Naive B cell (primary cell): ENCODE measurements at regions not wholly inside any gene's neighbourhood (a gene's known extent, or its start where the extent isn't known, plus 50 kb on each side); places are given as distances from the start of the nearest gene placed in this dataset.
"Not testable (repeated sequence)": the region's sequence is repeated elsewhere in the genome, so short reads cannot be mapped to it uniquely, and the experiment has no call there.

Source experiments
- ATAC-seq, 2 donors: fragments of 150-1000 bp; cut with Tn5 transposase; 2 replicates each; pipeline ENCODE4 v1.10.0; 2021; ENCODE audit warnings: low read depth in 2 of 2, mild to moderate bottlenecking in 2 of 2, moderate library complexity in 2 of 2
- DNase-seq: peaks from one replicate; pipeline ENCODE4 v3.0.0; 2022
- H3K27ac Mint-ChIP-seq, 6 donors: one replicate each; pipeline ENCODE4 v1.8.0; 2020 to 2022; ENCODE audit warnings: mild to moderate bottlenecking in 6 of 6, mixed read lengths in 6 of 6, moderate library complexity in 5 of 6, inconsistent platforms in 2 of 6
- H3K27me3 Mint-ChIP-seq, 3 donors: one replicate each; pipeline ENCODE4 v1.8.0; 2021 to 2022; ENCODE audit warnings: mixed read lengths in 3 of 3, mild to moderate bottlenecking in 1 of 3
- H3K36me3 Mint-ChIP-seq, 2 donors: one replicate each; pipeline ENCODE4 v1.8.0; 2020 to 2022; ENCODE audit warnings: mixed read lengths in 2 of 2, inconsistent platforms in 1 of 2, mild to moderate bottlenecking in 1 of 2
- H3K4me1 Mint-ChIP-seq, 3 donors: one replicate each; pipeline ENCODE4 v1.8.0; 2020 to 2022; ENCODE audit warnings: mixed read lengths in 3 of 3, inconsistent platforms in 1 of 3, mild to moderate bottlenecking in 1 of 3, moderate library complexity in 1 of 3
- H3K4me3 Mint-ChIP-seq, 8 donors: one replicate each; pipeline ENCODE4 v1.8.0; 2020 to 2022; ENCODE audit warnings: mild to moderate bottlenecking in 8 of 8, mixed read lengths in 8 of 8, moderate library complexity in 8 of 8, inconsistent platforms in 2 of 8
- H3K9me3 Mint-ChIP-seq, 7 donors: one replicate each; pipeline ENCODE4 v1.8.0; 2020 to 2022; ENCODE audit warnings: mixed read lengths in 7 of 7, mild to moderate bottlenecking in 5 of 7, inconsistent platforms in 2 of 7, moderate library complexity in 1 of 7

DNA sequence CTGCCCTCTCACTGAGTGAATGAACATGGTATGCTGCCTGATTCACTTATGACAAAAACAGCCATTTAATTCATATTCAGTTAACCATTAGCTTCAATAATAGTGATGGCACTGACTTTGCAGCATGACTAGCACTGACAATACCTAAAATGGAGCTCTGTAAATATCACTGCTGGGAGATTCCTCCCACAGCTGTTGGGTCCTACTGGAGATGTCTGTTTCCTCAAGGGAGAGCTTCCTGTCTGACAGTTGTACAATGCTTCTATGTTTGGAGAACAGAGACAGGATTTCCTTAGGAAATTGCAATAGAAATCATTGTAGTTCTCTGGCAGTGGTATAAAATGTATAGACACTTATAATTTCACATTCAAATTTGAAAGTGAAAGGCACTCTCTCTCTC lies 695.9 kb upstream of the CDH8 start:
- H3K4me3 Mint-ChIP-seq, result no peak overlapping the region
- ATAC-seq, result no peak
- H3K36me3 Mint-ChIP-seq, result no peaks in the 10 kb centered on the region
- no peaks in the 10 kb centered on the region for H3K4me1 Mint-ChIP-seq
- DNase-seq, result no peak
- no peaks in the 10 kb centered on the region for H3K27me3 Mint-ChIP-seq
- peaks cover 0 to 8% (median 3%) of the 10 kb centered on the region in 7 donors for H3K9me3 Mint-ChIP-seq
- H3K27ac Mint-ChIP-seq, result no peak overlapping the region

DNA sequence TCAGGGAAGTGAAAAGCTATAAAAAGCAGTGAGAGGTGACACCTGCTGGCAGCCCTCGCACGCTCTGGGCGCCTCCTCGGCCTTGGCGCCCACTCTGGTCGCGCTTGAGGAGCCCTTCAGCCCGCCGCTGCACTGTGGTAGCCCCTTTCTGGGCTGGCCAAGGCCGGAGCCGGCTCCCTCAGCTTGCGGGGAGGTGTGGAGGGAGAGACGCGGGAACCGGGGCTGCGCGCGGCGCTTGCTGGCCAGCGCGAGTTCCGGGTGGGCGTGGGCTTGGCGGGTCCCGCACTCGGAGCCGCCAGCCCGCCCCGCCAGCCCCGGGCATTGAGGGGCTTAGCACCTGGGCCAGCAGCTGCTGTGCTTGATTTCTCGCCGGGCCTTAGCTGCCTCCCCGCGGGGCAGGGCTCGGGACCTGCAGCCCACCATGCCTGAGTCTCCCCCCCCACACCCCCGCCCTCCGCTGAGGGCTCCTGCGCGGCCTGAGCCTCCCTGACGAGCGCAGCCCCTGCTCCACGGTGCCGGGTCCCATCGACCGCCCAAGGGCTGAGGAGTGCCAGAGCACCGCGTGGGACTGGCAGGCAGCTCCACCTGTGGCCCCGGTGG lies 688.5 kb upstream of the CDH8 start:
- not testable (repeated sequence) for H3K4me1 Mint-ChIP-seq, H3K27ac Mint-ChIP-seq, H3K36me3 Mint-ChIP-seq, ATAC-seq, H3K27me3 Mint-ChIP-seq, DNase-seq, H3K4me3 Mint-ChIP-seq
- peaks cover 4 to 19% (median 9%) of the 10 kb centered on the region in 7 donors for H3K9me3 Mint-ChIP-seq

DNA sequence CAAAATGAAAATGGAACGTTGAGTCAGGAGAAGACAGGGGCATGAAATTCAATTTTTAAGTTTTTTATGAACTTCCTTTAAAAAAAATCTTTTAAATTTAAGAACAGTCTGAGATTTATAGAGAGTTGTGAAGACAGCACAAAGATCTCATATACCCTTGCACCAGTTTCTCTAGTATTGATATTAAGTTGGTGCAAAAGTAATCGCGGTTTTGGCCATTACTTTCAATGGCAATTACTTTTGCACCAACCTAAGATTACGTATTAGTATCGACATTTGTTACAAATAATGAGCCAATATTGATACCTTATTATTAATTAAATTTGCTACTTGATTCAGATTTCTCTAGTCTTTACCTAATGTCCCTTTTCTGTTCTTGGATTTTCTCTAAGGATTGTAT lies 684.4 kb upstream of the CDH8 start:
- ATAC-seq (no peak), DNase-seq (no peak)
- Mint-ChIP-seq H3K27me3 (no peaks in the 10 kb centered on the region), H3K27ac (no peak overlapping the region), H3K4me1 (no peaks in the 10 kb centered on the region), H3K9me3 (peaks cover 4 to 19% (median 9%) of the 10 kb centered on the region in 7 donors), H3K4me3 (no peak overlapping the region), H3K36me3 (no peaks in the 10 kb centered on the region)

DNA sequence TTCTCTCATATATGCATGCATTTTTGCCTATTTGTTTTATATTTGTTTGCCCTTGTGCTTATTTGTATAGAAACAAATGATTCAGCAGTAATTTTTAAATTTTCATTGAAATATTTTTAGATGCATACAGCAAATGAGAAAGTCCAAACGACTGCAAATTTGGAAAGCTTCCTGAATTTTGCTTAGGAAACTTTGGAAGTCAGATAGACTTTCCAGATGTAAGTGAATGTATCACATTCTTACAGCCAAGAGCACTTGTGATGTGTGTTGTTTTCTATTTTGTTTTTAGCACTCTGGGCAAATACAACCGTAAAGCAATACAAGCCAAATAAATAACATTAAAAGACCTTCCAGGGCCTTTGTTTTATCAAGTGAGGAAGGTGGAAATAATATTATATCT lies 680.8 kb upstream of the CDH8 start:
- Mint-ChIP-seq H3K4me1 (no peaks in the 10 kb centered on the region), H3K27me3 (no peaks in the 10 kb centered on the region), H3K9me3 (peaks cover 0 to 18% (median 5%) of the 10 kb centered on the region in 7 donors), H3K36me3 (no peaks in the 10 kb centered on the region), H3K27ac (no peak overlapping the region), H3K4me3 (no peak overlapping the region)
- ATAC-seq (no peak), DNase-seq (no peak)

DNA sequence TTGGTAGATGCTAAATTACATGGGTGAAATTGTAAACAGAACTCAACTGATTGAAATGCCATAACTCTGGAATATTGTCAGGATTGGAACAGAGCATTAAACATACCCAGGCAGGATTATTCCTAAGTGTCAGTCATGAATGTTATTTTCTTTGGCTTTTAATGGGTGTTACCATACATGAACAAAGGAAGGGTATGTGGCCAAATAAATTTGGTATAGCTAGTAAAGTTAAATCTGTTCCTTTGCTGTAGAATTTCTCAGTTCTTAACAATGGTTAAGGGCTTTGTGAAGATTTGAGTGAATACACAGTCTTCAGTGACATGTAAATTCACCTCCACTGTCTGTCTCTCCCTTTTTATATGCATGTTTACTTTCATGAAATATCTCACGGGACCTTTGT lies 679.5 kb upstream of the CDH8 start:
- ATAC-seq (no peak), DNase-seq (no peak)
- H3K27me3 Mint-ChIP-seq, result no peaks in the 10 kb centered on the region
- peaks cover 0 to 18% (median 5%) of the 10 kb centered on the region in 7 donors for H3K9me3 Mint-ChIP-seq
- H3K4me3 Mint-ChIP-seq, result no peak overlapping the region
- H3K4me1 Mint-ChIP-seq, result no peaks in the 10 kb centered on the region
- H3K27ac Mint-ChIP-seq, result no peak overlapping the region
- H3K36me3 Mint-ChIP-seq, result no peaks in the 10 kb centered on the region

DNA sequence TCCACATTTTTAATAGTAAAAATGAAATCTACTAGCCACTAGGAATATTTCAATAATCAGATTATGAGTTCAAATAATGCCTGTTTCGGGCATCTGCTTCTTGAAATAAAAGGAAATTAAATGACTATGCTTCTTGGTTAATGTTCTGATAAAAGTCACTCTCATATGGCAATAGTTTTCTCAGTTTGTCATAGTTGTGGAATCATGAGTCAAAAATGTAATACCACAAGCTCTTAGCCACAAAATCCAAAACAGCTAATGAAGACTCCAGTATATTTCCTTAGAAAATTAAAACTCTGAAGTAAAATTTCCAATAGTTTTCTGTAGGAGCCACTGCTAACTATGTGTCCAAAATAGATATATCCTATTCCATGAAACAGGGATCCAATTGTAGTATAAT lies 676.3 kb upstream of the CDH8 start:
- no peak for DNase-seq
- Mint-ChIP-seq H3K27me3 (no peaks in the 10 kb centered on the region), H3K27ac (no peak overlapping the region)

DNA sequence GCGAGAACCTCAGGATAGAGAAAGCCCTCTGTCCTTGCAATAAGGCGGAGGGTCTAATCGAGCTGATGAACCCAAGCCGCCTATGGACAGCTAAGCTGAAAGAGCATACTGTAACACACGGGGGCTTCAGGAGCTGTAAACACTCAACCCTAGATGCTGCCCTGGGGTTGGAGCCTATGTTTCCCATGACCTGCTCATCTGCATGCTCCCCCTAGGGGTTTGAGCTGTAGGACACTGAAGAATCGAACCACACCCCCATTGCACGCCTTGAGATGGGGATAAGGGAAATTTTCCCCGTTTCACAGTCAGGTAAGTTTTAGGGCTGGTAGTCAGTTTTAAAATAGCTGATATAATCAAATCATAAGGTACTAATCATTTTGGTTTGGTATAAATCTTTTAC lies 675.6 kb upstream of the CDH8 start:
- Mint-ChIP-seq H3K27me3 (no peaks in the 10 kb centered on the region), H3K36me3 (no peaks in the 10 kb centered on the region), H3K4me1 (no peaks in the 10 kb centered on the region), H3K27ac (no peak overlapping the region), H3K4me3 (no peak overlapping the region), H3K9me3 (peaks cover 0 to 13% (median under 1%) of the 10 kb centered on the region in 7 donors)
- DNase-seq (no peak), ATAC-seq (no peak)

More for the DNA sequence above, 676.3 kb upstream of the CDH8 start:
- peaks cover 0 to 15% (median 3%) of the 10 kb centered on the region in 7 donors for H3K9me3 Mint-ChIP-seq
- no peaks in the 10 kb centered on the region for H3K4me1 Mint-ChIP-seq
- no peaks in the 10 kb centered on the region for H3K36me3 Mint-ChIP-seq
- ATAC-seq, result no peak
- no peak overlapping the region for H3K4me3 Mint-ChIP-seq

DNA sequence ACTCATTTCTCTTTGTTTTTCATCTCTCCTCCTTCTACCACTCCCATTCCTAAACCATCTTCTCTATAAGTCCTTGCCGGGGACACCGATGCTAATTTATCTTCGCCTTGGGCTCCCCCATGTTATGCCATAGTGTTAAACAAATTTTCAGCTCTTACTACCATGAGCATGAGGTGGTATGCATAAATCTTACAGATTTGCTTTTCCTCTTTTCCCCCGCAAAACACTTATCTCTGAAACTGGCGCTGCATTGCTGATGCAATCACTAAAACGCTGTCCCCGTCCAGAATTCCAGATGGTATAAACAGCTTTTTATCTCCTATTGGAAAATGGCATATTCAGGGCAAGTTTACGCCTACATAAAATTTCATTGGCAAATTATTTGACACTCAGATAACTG lies 673.6 kb upstream of the CDH8 start:
- Mint-ChIP-seq H3K27me3 (no peaks in the 10 kb centered on the region), H3K4me1 (no peaks in the 10 kb centered on the region), H3K36me3 (no peaks in the 10 kb centered on the region), H3K4me3 (no peak overlapping the region), H3K27ac (no peak overlapping the region), H3K9me3 (peaks cover 0 to 6% (median 0%) of the 10 kb centered on the region in 7 donors)
- ATAC-seq (no peak), DNase-seq (no peak)

DNA sequence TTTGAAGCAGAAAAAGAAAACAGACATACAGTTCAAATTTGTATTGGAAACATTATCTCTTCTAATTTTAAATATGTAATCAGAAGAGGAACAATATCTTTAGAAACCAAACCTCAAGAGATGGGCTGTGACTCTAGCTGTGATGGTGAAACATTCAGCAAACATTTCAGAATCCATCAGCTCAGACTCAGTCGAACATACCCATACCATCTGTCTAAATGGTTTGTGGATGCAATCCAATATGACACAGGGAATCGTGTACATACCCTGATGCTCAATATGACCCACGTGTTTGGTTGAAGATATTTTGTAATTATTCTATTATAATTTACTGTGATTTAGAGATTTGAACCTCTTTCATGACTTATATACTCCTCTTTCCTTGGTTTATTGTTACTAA lies 665.2 kb upstream of the CDH8 start:
- peaks cover 2 to 16% (median 10%) of the 10 kb centered on the region in 7 donors for H3K9me3 Mint-ChIP-seq
- no peaks in the 10 kb centered on the region for H3K4me1 Mint-ChIP-seq
- no peak overlapping the region for H3K4me3 Mint-ChIP-seq
- ATAC-seq (no peak), DNase-seq (no peak)
- H3K27ac Mint-ChIP-seq, result no peak overlapping the region
- H3K36me3 Mint-ChIP-seq, result no peaks in the 10 kb centered on the region
- no peaks in the 10 kb centered on the region for H3K27me3 Mint-ChIP-seq

DNA sequence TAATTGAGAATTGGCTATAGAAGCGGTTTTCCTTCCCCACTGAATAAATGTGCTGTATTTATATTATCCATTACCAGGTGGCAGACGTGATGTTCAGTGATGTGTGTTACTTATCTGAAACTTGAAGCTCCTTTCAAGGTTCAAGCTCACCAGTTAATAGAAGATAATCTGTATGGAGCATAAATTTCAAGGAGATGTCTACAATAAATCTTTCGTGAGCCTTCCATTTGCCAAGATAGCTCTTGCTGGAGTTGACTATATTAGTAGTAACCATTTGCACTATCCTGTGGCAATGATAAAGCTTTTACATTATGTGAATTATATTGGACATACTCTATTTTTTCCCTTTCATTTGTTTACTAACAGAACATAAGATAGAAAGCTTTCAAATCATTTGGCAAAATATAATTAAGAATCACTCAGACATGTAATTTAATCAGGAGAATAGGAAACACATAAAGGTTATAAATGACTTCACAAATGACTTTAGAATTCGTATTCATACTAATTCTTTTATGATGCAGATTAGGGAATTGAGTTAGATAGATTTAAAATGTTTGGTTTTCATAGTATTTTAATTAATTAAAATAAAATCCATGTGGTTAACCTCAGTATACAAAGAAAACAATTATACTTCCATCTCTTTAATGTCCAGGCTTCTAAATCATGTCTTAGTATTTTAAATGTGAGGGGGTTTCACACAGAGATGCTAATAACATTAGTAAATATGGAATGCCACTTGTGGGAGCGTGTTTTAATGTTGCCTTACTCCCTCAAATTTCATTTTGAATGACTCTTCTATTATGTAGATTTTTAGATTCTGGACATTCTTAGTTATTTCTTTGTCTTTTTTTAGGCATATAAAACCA lies 664.4 kb upstream of the CDH8 start:
- no peak overlapping the region for H3K27ac Mint-ChIP-seq
- no peaks in the 10 kb centered on the region for H3K4me1 Mint-ChIP-seq
- no peak for ATAC-seq
- no peak for DNase-seq
- peaks cover 2 to 20% (median 10%) of the 10 kb centered on the region in 7 donors for H3K9me3 Mint-ChIP-seq
- H3K36me3 Mint-ChIP-seq, result no peaks in the 10 kb centered on the region
- no peak overlapping the region for H3K4me3 Mint-ChIP-seq
- H3K27me3 Mint-ChIP-seq, result no peaks in the 10 kb centered on the region

DNA sequence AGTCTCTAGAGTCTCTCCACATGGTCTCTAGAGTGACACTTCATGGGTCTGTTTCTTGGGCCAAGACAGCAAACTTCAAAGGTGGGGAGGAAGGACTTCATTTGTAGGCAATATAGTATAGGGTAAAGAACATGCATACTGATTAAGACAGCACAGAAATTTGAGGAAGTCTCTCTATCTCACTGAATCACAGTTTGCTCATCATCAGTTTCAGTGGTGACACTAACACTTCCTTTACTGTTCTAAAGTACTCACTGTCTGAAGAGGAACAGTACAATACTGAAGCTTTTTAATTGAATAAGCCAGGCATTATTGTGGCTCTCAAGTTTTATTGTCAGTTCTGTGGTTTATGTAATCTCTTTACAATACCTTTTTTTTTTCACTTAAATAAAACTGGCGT lies 656.4 kb upstream of the CDH8 start:
- peaks cover 16 to 48% (median 24%) of the 10 kb centered on the region in 7 donors for H3K9me3 Mint-ChIP-seq
- peaks cover 5 to 14% of the 10 kb centered on the region in 2 donors for H3K36me3 Mint-ChIP-seq
- H3K27me3 Mint-ChIP-seq, result no peaks in the 10 kb centered on the region
- no peak for DNase-seq
- H3K4me3 Mint-ChIP-seq, result no peak overlapping the region
- no peak overlapping the region for H3K27ac Mint-ChIP-seq
- no peaks in the 10 kb centered on the region for H3K4me1 Mint-ChIP-seq
- no peak for ATAC-seq

DNA sequence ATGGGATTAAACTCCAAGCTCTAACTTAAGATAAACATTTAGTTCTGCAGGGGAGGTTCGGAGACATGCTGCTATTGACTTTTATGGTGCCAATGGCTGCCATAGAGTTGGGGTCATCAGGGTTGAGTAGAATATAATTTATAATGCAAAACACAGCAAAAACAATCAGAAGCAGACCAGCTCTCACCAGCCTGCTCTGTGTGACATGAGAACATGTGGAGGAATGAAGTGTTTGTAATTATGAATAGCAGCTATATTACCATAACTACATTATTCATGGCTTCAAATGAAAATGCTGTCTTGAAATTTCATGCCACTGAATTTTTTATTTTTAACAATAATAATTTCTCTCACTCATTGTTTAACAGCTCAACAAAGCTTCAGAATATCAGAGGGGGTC lies 645.6 kb upstream of the CDH8 start:
- Mint-ChIP-seq H3K9me3 (peaks cover 13 to 44% (median 22%) of the 10 kb centered on the region in 7 donors), H3K36me3 (peaks cover 0 to 11% of the 10 kb centered on the region in 2 donors), H3K27ac (no peak overlapping the region), H3K4me3 (no peak overlapping the region), H3K27me3 (no peaks in the 10 kb centered on the region), H3K4me1 (no peaks in the 10 kb centered on the region)
- ATAC-seq (no peak), DNase-seq (no peak)

DNA sequence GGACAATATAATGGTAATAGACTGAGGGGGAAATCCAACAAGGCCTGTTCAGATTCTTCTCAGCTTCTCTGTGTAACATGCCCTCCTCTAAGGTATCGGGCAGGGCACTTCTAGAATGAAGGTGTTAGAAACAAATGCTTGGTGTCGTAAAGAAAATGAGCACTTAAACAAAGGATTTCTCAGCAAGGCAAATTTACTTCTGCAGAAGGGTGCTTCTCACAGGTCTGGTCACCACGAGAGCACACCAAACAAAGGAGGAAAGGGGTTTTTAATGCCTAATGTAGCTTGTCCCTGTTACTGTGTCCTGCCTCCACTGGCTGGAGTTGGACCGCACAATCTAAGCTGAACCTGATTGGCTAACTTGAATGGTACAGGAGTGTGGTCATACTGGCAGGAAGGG lies 642.6 kb upstream of the CDH8 start:
- ATAC-seq, result no peak
- Mint-ChIP-seq H3K27me3 (no peaks in the 10 kb centered on the region), H3K27ac (no peak overlapping the region), H3K4me3 (no peak overlapping the region), H3K36me3 (peaks cover 0 to 11% of the 10 kb centered on the region in 2 donors), H3K4me1 (no peaks in the 10 kb centered on the region), H3K9me3 (peaks cover 14 to 49% (median 21%) of the 10 kb centered on the region in 7 donors)
- DNase-seq, result no peak

DNA sequence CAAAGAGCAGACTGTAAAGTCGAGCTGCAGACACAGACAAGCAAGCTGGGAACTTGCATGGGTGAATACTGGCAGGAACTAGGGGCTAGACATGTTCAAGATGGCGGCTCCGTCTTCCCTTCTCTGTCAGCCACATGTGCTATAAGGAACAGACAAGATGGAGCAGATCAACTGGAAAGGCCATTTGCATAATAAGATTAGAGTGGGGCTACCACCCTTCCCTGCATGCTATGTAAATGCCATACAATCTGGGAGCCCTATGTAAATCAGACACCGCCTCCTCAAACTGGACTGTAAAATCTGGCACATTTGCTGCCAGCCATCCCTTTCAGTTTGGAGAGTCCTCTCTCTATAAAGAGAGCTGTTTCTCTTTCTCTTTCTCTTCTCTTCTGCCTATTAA lies 640.1 kb upstream of the CDH8 start:
- Mint-ChIP-seq H3K36me3 (peaks cover 0 to 11% of the 10 kb centered on the region in 2 donors), H3K27me3 (no peaks in the 10 kb centered on the region), H3K9me3 (peaks cover 12 to 49% (median 16%) of the 10 kb centered on the region in 7 donors), H3K4me1 (no peaks in the 10 kb centered on the region), H3K27ac (no peak overlapping the region), H3K4me3 (no peak overlapping the region)
- ATAC-seq (no peak), DNase-seq (no peak)
